ENCODE measurements at regions not wholly inside any gene's neighbourhood (a gene's known extent, or its start where the extent isn't known, plus 50 kb on each side); places are given as distances from the start of the nearest gene placed in this dataset.

DNA sequence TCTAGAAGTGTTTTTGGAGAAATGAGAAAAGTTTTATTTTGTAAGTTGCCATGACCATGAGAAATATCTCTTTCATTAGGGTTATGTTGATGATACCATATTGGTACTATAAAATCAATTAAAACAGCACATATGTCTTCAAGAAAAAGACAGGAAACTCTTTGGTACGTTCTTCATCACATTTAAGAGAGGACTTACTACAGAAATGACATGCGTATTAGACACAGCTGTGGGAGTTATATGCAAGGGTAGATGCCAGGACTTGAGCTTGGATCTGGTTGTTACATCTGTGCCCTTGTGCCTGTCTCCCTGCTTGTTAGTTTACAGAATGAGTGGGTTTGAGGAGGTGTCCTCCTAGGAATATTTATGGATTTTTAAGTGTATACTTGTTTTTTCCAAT, 103.4 kb upstream of the P2RY1 start:
- TF ChIP-seq POLR2AphosphoS5 (IDR thresholded peaks at IDR 0.05; ENCODE audit: low read depth, low read length) (no peak), SRF (IDR thresholded peaks at IDR 0.05; ENCODE audit: low read depth) (no peak)
- TF ChIP-seq, protein P1, sequence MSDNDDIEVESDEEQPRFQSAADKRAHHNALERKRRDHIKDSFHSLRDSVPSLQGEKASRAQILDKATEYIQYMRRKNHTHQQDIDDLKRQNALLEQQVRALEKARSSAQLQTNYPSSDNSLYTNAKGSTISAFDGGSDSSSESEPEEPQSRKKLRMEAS (IDR thresholded peaks at IDR 0.05): no peak
